ENCODE measurements at regions not wholly inside any gene's neighbourhood (a gene's known extent, or its start where the extent isn't known, plus 50 kb on each side); places are given as distances from the start of the nearest gene placed in this dataset.

DNA sequence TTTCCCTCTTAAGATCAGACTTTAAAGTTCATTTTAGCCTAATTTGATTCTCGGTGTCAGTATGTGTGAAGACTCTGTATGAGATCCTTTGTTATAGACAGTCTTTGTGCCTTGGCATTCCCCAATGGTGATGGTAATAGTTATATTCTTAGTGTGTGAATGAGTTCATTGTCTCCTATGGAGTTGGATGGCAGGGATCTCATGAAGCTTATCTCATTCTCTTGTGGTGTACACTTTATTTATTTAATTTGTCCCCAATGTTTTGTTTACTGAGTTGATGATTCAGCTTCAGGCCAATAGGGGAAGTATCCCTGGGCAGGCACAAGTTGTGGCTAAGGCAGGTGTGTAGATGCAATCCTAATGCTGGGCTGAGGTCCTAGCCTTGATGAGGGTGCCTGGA, 222.0 kb upstream of the DPPA4 start:
- Histone ChIP-seq H3K27me3 (replicated peaks; ENCODE audit: insufficient read depth) (no peaks in the 10 kb centered on the region), H3K4me3 (no peak overlapping the region), H3K27ac (no peak overlapping the region), H3K4me1 (replicated peaks) (no peaks in the 10 kb centered on the region), H3K36me3 (no peaks in the 10 kb centered on the region), H3K9me3 (no peaks in the 10 kb centered on the region)
- 96% methylated on average over 1 of the region's 1 CpG for WGBS
- DNase-seq (ENCODE audit: low spot score) = no peak
- TF ChIP-seq, protein P1, sequence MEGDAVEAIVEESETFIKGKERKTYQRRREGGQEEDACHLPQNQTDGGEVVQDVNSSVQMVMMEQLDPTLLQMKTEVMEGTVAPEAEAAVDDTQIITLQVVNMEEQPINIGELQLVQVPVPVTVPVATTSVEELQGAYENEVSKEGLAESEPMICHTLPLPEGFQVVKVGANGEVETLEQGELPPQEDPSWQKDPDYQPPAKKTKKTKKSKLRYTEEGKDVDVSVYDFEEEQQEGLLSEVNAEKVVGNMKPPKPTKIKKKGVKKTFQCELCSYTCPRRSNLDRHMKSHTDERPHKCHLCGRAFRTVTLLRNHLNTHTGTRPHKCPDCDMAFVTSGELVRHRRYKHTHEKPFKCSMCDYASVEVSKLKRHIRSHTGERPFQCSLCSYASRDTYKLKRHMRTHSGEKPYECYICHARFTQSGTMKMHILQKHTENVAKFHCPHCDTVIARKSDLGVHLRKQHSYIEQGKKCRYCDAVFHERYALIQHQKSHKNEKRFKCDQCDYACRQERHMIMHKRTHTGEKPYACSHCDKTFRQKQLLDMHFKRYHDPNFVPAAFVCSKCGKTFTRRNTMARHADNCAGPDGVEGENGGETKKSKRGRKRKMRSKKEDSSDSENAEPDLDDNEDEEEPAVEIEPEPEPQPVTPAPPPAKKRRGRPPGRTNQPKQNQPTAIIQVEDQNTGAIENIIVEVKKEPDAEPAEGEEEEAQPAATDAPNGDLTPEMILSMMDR (IDR thresholded peaks at IDR 0.05) = no peak
- TF ChIP-seq POLR2A (IDR thresholded peaks at IDR 0.05) (no peak), POLR2AphosphoS5 (IDR thresholded peaks at IDR 0.05) (no peak)
- intact Hi-C loops (cut with DNase I) = no loop called here

DNA sequence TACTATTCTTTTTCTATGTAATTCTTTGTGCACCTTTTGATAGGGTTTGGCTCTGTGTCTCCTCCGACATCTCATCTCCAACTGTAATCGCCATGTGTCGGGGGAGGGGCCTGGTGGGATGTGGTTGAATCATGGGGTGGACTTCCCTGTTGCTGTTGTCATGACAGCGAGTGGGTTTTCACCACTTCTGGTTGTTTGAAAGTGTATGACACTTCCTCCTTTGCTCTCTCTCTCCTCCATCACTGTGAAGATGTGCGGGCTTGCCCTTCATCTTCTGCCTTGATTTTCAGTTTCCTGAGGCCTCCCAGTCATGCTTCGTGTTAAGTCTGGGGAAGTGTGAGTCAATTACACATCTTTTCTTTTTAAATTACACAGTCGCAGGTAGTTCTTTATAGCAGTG, 225.8 kb upstream of the DPPA4 start:
- Histone ChIP-seq H3K4me3 (no peak overlapping the region), H3K27ac (no peak overlapping the region), H3K9me3 (no peaks in the 10 kb centered on the region), H3K27me3 (replicated peaks; ENCODE audit: insufficient read depth) (no peaks in the 10 kb centered on the region), H3K36me3 (no peaks in the 10 kb centered on the region), H3K4me1 (replicated peaks) (no peaks in the 10 kb centered on the region)
- no peak for TF ChIP-seq POLR2AphosphoS5 (IDR thresholded peaks at IDR 0.05)
- TF ChIP-seq, protein P1 (IDR thresholded peaks at IDR 0.05) = no peak
- TF ChIP-seq POLR2A (IDR thresholded peaks at IDR 0.05) = no peak
- intact Hi-C loops (cut with DNase I) = no loop called here
- WGBS = 80% methylated on average over 7 of the region's 7 CpGs
- no peak for DNase-seq (ENCODE audit: low spot score)

DNA sequence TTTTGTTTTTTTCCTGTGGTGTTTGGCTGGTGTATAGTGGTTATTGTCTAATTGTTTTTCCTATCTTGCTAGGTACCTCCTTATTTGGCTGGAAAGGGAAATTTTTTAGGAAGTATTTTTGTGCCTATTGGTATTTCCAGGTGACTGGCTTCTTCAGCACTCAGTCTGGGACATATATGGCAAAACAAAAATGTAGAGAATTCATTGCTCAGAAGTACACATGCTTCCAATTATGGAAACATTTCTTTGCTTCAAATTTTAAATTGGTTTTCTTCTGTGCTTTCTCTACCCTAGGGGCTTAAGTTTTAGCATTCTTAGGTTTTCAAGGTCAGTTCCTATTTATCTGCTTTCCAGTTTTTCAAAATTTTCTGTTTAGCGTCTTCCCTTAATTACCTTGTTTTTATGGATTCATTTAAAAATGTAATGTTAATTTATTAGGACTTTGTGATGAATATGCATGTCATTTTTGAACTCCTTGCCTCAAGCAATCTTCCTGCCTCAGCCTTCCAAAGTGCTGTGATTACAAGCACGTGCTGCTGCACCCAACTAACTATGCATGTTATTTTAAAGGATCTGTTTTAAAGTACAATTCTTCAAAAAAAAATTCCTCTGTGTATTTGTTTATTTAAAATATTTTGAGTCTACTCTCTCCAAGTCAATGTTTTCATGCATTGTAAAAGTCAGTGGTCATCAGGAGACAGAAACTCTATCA, 231.9 kb upstream of the DPPA4 start:
- Histone ChIP-seq H3K36me3 (no peaks in the 10 kb centered on the region), H3K9me3 (no peaks in the 10 kb centered on the region), H3K27ac (no peak overlapping the region), H3K4me1 (replicated peaks) (no peaks in the 10 kb centered on the region), H3K27me3 (replicated peaks; ENCODE audit: insufficient read depth) (no peaks in the 10 kb centered on the region), H3K4me3 (no peak overlapping the region)
- no peak for DNase-seq (ENCODE audit: low spot score)
- intact Hi-C loops (cut with DNase I) = no loop called here
- TF ChIP-seq, protein P1 (IDR thresholded peaks at IDR 0.05) = no peak
- no peak for TF ChIP-seq POLR2AphosphoS5 (IDR thresholded peaks at IDR 0.05)
- TF ChIP-seq POLR2A (IDR thresholded peaks at IDR 0.05) = no peak
- 75% methylated on average over 2 of the region's 2 CpGs for WGBS

DNA sequence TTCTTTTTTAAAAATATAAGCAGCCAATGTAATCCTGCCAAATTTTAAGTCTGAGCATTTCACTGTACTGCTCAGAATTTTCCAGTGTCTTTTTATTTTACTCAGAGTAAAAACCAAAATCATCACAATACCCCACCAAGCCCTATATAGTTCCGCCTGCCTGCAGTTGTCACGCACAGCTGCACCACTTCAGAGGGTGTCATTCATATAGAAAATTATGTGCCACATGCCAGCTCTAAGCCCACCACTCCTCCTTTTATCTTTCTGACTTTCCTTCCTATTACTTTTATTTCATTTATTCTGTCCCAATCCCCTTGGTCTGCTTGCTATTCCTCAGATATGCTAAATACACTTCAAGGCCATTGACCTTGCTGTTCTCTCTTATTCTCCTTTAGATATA, 233.1 kb upstream of the DPPA4 start:
- Histone ChIP-seq H3K27me3 (replicated peaks; ENCODE audit: insufficient read depth) (no peaks in the 10 kb centered on the region), H3K36me3 (no peaks in the 10 kb centered on the region), H3K4me1 (replicated peaks) (no peaks in the 10 kb centered on the region), H3K27ac (no peak overlapping the region), H3K9me3 (no peaks in the 10 kb centered on the region), H3K4me3 (no peak overlapping the region)
- 96% methylated on average over 2 of the region's 2 CpGs for WGBS
- DNase-seq (ENCODE audit: low spot score) = no peak
- intact Hi-C loops (cut with DNase I) = no loop called here
- TF ChIP-seq POLR2A (IDR thresholded peaks at IDR 0.05) (no peak), POLR2AphosphoS5 (IDR thresholded peaks at IDR 0.05) (no peak)
- TF ChIP-seq, protein P1 (IDR thresholded peaks at IDR 0.05) = no peak

DNA sequence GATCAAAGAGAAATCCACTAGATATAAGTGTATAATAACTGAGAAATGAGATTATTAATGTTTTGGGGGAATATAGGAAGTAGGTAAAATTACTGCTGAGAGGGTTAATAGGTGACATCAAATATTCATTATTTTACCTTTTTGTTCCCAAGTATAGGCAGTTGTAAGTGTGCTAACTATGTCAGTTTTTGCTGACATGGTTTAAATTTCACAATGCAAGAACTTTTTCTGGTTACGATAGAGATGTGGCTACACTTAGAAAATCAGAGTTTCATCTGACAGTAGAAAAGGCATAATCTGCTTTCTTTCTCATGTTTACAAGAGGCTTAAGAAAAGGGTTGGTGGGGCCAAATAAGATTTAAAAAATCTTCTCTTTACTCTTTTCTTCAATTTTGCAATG, 235.0 kb upstream of the DPPA4 start:
- no peak for DNase-seq (ENCODE audit: low spot score)
- TF ChIP-seq, protein P1 (IDR thresholded peaks at IDR 0.05) = no peak
- TF ChIP-seq POLR2AphosphoS5 (IDR thresholded peaks at IDR 0.05) (no peak), POLR2A (IDR thresholded peaks at IDR 0.05) (no peak)
- Histone ChIP-seq H3K27me3 (replicated peaks; ENCODE audit: insufficient read depth) (no peaks in the 10 kb centered on the region), H3K4me1 (replicated peaks) (no peaks in the 10 kb centered on the region), H3K36me3 (no peaks in the 10 kb centered on the region), H3K4me3 (no peak overlapping the region), H3K9me3 (no peaks in the 10 kb centered on the region), H3K27ac (no peak overlapping the region)
- WGBS = 89% methylated on average over 1 of the region's 1 CpG
- intact Hi-C loops (cut with DNase I) = no loop called here

Measured in prostate gland (tissue), 2 donors.